Prostate gland (tissue), 2 donors: ENCODE measurements at regions not wholly inside any gene's neighbourhood (a gene's known extent, or its start where the extent isn't known, plus 50 kb on each side); places are given as distances from the start of the nearest gene placed in this dataset.

Experiments
- POLR2A ChIP-seq: fragments of 450-650 bp; IDR thresholded peaks from one replicate; pipeline ENCODE4 v1.6.1; 2016; ENCODE audit warnings: antibody characterized with exemption, mild to moderate bottlenecking
- TF ChIP-seq, protein P1 (sequence below), 4 experiments: fragments of 200-600 bp in 2 of 4; fragments of 450-650 bp in 2 of 4; sonication (generic) in 2 of 4; IDR thresholded peaks; 1 replicate in 3 of 4; 2 replicates in 1 of 4; pipeline ENCODE4 v1.5.1; 2016 to 2019; ENCODE audit warnings: antibody characterized with exemption in 4 of 4, mild to moderate bottlenecking in 2 of 4, moderate library complexity in 2 of 4

DNA sequence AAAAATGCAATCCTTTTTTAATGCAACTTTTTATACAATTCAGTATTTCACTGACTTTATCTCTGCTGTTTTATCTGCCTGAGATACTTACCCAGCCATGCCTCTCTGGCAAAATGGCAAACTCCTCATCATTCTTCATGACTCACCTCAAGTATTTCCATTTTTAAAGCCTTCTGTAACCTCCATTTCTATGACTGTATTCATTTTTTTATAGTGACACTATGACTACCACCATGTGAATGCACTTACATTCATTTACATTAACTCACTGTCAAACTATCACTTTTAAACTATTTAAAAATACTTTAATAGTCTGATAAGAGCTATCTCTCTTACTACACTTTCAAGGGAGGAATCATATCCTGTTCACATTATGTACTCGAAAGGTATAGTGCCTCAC lies 99.4 kb upstream of the SCN7A start:
- TF ChIP-seq, protein P1, sequence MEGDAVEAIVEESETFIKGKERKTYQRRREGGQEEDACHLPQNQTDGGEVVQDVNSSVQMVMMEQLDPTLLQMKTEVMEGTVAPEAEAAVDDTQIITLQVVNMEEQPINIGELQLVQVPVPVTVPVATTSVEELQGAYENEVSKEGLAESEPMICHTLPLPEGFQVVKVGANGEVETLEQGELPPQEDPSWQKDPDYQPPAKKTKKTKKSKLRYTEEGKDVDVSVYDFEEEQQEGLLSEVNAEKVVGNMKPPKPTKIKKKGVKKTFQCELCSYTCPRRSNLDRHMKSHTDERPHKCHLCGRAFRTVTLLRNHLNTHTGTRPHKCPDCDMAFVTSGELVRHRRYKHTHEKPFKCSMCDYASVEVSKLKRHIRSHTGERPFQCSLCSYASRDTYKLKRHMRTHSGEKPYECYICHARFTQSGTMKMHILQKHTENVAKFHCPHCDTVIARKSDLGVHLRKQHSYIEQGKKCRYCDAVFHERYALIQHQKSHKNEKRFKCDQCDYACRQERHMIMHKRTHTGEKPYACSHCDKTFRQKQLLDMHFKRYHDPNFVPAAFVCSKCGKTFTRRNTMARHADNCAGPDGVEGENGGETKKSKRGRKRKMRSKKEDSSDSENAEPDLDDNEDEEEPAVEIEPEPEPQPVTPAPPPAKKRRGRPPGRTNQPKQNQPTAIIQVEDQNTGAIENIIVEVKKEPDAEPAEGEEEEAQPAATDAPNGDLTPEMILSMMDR (IDR thresholded peaks at IDR 0.05): no peak
- TF ChIP-seq POLR2A: no peak
